ENCODE measurements at regions not wholly inside any gene's neighbourhood (a gene's known extent, or its start where the extent isn't known, plus 50 kb on each side); places are given as distances from the start of the nearest gene placed in this dataset.
A peak's percentile ranks its signal among the peaks of the same experiment; 100 is the strongest.
"Not testable (repeated sequence)": the region's sequence is repeated elsewhere in the genome, so short reads cannot be mapped to it uniquely, and the experiment has no call there.

DNA sequence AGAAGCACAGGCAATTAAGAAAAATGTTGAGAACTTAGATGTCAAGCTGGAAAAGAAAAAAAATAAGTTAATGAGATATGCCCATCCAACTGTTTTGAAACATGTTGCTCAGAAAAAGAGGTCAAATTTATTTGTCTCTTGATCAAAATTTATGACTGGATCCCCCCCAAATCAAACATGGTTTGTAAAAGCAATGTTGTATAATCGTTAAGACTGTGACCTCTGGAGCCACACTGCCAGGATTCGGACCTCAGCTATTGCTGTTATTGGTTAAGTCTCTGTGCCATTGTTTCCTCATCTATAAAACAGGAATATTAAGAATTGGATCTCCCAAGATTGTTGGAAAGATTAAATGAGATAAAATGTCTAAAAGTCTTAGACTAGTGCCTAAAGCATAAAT, 51.9 kb upstream of the LRRK2 start:
- no peak for DNase-seq (ENCODE audit: low read depth)

DNA sequence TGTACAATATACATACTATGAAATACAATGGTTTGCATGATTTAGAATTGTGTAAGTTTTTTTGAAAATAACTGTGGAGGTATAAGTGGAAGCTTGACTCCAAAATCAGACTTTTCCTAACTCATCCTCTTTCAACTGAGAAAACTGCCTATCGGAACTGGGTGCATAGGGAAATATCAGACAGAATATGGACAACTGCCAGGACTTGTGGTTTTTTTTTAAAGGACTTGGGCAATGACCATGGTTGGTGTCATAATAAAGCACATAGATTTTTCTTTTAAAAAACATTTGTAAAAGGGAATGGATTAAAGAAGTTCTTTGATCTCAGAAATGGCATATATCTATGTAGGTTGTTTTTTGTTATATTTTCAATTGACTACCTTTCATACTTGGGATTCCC, 53.3 kb upstream of the LRRK2 start:
- peak; percentile 51 for DNase-seq (ENCODE audit: low read depth)

DNA sequence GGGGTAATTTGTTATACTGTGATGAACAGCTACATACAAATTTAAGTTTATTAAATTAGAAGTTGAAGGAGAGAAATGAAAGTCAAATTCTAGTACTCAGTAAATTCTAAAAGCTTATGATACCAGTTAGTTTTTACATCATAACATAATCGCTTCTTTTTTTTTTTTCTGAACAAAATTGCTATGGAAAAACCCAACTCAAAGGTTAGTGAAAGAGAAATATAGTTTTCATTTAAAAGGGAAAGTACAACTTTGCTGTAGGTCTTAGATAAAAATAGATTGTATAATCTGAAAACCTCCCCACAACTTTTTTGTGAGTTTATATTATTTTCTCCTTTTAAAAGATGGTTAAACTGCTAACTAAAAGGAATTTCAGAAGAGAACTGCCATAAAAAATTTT, 53.7 kb upstream of the LRRK2 start:
- no peak for DNase-seq (ENCODE audit: low read depth)

DNA sequence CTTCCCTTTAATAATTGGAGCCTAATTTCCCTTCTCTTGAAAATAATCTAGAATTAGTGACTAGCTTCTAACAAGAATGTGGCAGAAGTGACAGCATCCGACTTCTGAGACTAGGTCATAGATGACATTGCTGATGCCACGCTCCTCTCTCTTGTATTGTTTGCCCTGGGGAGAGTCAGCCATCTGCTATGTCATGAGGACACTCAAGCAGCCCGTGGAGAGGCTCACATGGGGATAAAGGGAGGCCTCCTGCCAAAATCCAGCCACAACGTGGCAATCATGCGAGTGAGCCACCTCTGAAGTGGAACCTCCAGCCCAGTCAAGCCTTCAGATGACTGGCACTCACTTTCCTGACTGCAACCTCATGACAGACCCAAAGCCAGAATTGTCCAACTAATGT, 54.2 kb upstream of the LRRK2 start:
- DNase-seq (ENCODE audit: low read depth): no peak

DNA sequence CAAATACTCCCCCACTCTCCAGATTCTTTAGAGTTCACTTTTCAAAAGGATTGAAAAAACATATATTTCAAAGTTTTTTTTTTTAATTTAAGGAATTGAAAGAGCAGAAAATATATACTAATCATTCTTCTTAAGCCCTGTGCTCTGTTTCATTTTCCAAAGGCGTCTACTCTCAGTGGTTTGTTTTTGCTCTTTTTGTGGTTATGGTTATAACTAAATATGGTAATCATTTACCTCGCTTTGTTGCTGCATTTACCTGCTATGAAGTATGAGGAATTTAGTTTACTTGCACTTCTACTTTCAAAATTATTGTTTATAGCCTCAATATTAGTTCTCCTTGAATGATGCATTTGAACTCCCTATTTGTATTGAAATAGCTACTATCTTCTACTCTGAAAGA, 55.9 kb upstream of the LRRK2 start:
- no peak for DNase-seq (ENCODE audit: low read depth)

DNA sequence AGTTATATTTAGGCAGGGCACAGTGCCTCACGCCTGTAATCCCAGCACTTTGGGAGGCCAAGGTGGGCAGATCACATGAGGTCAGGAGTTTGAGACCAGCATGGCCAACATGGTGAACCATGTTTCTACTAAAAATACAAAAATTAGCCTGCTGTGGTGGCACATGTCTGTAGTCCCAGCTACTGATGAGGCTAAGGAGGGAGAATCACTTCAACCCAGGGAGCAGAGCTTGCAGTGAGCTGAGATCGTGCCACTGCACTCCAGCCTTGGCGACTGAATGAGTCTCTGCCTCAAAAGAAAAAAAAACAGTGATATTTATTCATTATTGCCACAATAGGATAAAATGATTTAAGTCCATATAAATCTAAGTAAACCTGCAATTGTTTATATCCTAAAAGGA, 56.4 kb upstream of the LRRK2 start:
- not testable (repeated sequence) for DNase-seq (ENCODE audit: low read depth)

DNA sequence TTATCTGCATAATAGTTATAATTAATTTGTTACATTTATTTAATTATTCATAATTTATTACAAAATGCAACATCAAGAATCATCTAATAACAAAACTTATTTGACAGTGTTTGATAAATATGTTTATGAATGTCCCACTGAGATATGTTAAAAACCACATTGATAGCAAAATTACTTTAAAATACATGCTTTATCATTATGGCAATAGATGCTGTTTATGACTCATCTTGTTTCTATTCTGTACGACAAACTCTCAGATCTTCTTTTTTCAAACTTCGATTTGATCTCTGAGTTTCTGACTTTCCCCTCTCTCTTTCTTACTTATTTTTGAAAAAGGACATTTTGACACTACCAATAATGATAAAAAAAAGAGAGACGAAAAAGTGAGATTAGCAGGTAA, 56.8 kb upstream of the LRRK2 start:
- DNase-seq (ENCODE audit: low read depth): no peak

DNA sequence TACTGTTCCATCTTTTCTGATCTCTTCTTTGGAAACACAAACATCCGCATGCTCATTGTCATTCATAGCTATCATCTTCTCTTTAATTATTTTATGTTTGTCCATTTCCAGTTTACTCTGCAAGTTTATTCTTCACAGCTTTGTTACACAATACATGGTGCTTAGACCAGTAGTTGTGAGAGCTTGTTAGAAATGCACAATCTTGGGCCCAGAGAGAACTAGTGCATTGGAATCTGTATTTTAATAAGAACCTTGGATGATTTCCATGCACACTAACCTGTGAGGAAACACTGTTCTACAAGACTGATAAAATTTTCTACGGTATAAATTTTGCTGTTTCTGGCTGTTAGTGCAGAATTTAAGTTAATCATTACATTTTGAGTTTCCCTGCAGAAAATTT, 59.3 kb upstream of the SLC2A13 start:
- no peak for DNase-seq (ENCODE audit: low read depth)

DNA sequence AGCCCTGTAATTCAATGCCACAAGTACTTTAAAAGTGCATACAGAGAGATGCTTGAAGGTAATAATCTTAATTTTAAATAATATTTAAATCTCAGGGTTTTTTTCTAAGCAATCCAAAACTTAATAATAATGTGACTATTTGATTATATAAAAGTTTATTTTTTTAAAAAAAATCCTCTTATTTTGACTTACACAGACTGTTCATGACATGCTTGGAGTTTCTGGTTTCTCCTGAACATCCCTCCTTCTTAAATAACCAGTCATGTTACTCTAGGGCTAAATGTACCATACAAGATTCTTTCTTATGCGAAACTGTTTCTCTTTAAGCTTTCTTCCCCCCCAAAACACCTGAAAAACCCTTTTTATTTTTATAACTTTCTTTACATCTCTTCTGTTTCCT, 58.2 kb upstream of the SLC2A13 start:
- DNase-seq (ENCODE audit: low read depth): no peak

DNA sequence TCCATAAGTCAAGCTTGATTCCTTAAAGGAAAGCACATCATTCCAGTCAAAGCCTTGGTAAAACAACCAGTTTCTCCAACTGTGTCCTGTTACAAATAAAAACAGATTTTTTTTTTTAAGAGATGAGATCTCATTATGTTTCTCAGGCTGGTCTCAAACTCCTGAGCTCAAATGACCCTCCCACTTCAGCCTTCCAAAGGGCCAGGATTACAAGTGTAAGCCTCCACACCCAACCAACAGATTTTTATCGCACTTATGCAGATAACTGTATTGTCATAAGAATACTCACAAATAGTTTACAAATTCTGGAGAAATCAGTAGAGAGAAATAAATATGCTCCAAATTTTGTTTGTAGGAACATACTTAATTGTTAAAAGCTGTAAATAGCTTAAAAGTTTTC, 56.2 kb upstream of the SLC2A13 start:
- DNase-seq (ENCODE audit: low read depth): no peak

DNA sequence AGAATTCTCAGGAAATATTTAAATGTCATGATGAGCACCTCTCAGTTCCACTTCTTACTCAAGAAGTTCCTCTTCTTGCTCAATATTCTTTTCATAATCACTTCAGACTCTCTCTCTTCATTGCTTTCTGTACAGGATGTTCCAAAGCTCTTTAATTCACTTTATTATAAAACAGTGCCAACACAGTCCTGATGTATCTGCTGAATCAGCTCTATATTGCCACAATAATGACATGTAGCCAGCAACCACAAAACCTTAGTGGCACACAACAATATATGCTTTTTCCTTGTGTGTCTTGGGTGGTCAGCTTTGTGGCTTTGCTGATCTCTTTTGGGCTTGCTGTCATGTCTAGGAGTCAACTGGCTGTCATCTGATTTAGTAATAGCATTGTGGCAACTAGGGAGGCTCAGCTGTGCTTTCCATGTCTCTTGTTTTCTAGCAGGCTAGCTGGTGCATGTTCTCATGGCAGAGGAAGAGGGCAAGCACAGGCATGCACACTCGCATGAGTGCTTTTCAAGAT, 52.8 kb upstream of the SLC2A13 start:
- peak; percentile 70 for DNase-seq (ENCODE audit: low read depth)

DNA sequence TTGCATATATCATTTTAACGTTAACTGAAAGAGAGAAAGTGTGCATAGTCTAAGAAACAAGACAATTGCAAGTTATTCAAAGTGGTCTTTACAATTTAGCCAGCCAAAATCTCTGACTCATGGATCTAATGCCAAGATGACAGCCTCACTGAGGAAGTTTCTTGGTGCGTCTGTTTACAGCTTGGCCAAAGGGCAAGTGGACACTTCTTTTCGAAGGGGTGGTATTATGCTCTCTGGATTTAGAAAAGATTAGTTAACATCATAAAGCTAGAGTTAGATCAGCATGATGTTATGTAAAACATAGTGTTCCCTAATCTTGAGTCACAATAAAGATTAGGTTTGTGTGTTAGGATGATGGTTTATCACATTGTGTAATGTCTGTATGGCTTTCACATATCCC, 51.5 kb upstream of the SLC2A13 start:
- DNase-seq (ENCODE audit: low read depth): no peak

DNA sequence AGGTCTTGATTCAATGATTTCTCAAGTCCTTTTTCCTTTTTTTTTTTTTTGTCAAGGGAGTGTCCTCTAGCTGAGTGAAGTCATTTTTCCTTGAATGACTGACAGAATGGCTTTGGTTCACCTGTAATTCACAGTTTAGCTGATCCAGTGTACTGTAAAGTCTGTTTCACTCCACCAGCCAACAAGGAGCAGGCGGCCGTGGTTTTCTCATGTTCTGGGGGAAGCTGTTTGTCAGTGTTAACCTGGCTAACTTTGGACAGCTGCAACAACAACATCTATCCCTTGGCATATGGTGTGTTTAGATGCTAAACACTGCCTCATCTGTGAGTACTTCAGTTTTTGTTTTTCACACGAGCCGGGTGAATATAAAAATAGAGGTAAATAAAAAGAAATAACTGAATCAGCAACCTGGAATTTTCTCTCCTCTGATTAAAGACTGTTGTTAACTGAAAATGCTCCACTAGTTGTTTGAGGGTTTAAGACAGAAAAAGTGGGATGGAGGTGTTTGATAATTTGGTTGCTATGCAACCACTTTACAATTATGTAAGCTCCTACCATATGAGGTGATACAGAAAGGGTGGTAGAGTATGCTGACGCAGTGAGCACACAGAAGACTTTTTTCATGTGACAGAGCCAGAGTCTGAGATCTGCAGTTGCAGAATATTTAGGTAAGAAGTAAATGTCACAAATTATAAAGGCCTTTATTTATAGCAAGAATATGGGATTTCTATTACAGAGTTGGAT, 50.3 kb upstream of the SLC2A13 start:
- peak; percentile 79 for DNase-seq (ENCODE audit: low read depth)

Measured in LHCN-M2 (cell line).